HepG2 (cell line): ENCODE measurements at regions not wholly inside any gene's neighbourhood (a gene's known extent, or its start where the extent isn't known, plus 50 kb on each side); places are given as distances from the start of the nearest gene placed in this dataset.

Experiments
- ATAC-seq: fragments of 200-7000 bp; cut with Tn5 transposase; 3 replicates; pipeline ENCODE4 v1.9.1; 2020; ENCODE audit warnings: mild to moderate bottlenecking, moderate library complexity
- BruUV-seq: library from RNA; stranded (reverse); fragments of 400-500 nt; replicated peaks from 2 replicates; lab custom pipeline; 2021; lab: Mats Ljungman, UMichigan
- CTCF ChIA-PET: fragments of 300-600 bp; formaldehyde crosslinking; extraction: SDS; loops from one replicate; lab custom pipeline; 2021; ENCODE audit warnings: low total read pairs, inconsistent platforms, low intra/inter-chr PET ratio; lab: Yijun Ruan, JAX
- POLR2A ChIA-PET: fragments of 350-600 bp; sonication (Branson Sonifier 250); formaldehyde crosslinking; loops from one replicate; lab custom pipeline; 2020; ENCODE audit warnings: antibody characterized with exemption, inconsistent platforms; lab: Yijun Ruan, JAX
- DNase-seq: peaks from one replicate; pipeline ENCODE4 v3.0.0-alpha.2; 2015; ENCODE audit warnings: low spot score
- FAIRE-seq: peaks from 3 replicates; lab custom pipeline; 2011; peaks lifted over from hg19 to GRCh38; lab: Jason Lieb, UNC
- H2AFZ ChIP-seq: one replicate; pipeline ENCODE4 v1.6.1; 2011; ENCODE audit warnings: low read length, inconsistent platforms
- H3K27ac ChIP-seq: fragments of 300-600 bp; 3 replicates; pipeline ENCODE4 v1.8.0; 2011; ENCODE audit warnings: mixed run types, mild to moderate bottlenecking, mixed read lengths, low read length, inconsistent platforms; ENCODE audit not compliant: insufficient read depth; ENCODE audit errors: extremely low read length
- H3K27me3 ChIP-seq, 2 experiments: fragments of 200-600 bp in 1 of 2; 2 replicates in 1 of 2; 3 replicates in 1 of 2; pipeline versions ENCODE4 v1.6.0 to v1.8.0; 2011; ENCODE audit warnings: low read length in 2 of 2, mild to moderate bottlenecking in 2 of 2, moderate library complexity in 2 of 2, inconsistent platforms in 1 of 2; ENCODE audit not compliant: insufficient read depth in 2 of 2, control insufficient read depth in 1 of 2
- H3K36me3 ChIP-seq, 2 experiments: fragments of 200-600 bp in 1 of 2; replicated peaks in 1 of 2; 2 replicates in 1 of 2; 3 replicates in 1 of 2; pipeline versions ENCODE4 v1.5.1 to v1.8.0; 2011; ENCODE audit warnings: low read length in 2 of 2, inconsistent platforms in 1 of 2; ENCODE audit not compliant: insufficient read depth in 2 of 2, control insufficient read depth in 1 of 2
- H3K4me1 ChIP-seq: 2 replicates; pipeline ENCODE4 v1.5.1; 2012; ENCODE audit warnings: low read length, inconsistent platforms; ENCODE audit not compliant: insufficient read depth
- H3K4me2 ChIP-seq: 2 replicates; pipeline ENCODE4 v1.6.0; 2011; ENCODE audit warnings: low read depth, low read length, inconsistent platforms
- H3K4me3 ChIP-seq, 3 experiments: fragments of 200-600 bp in 1 of 3; sonication (generic), shearing (Covaris generic) in 1 of 3; replicated peaks in 1 of 3; 2 replicates each; pipeline ENCODE4 v1.5.1; 2011 to 2016; ENCODE audit warnings: low read length in 3 of 3, inconsistent platforms in 2 of 3, low read depth in 2 of 3, mild to moderate bottlenecking in 2 of 3, control low read depth in 1 of 3, mixed read lengths in 1 of 3; ENCODE audit not compliant: insufficient read depth in 1 of 3
- H3K79me2 ChIP-seq: one replicate; pipeline ENCODE4 v1.6.1; 2011; ENCODE audit warnings: low read length, inconsistent platforms; ENCODE audit not compliant: insufficient read depth
- H3K9ac ChIP-seq: 2 replicates; pipeline ENCODE4 v1.6.0; 2011; ENCODE audit warnings: mild to moderate bottlenecking, low read depth, low read length, inconsistent platforms; ENCODE audit not compliant: insufficient read depth
- H3K9me3 ChIP-seq: 2 replicates; pipeline ENCODE4 v1.5.1; 2012; ENCODE audit warnings: mild to moderate bottlenecking, low read length
- H4K20me1 ChIP-seq: 2 replicates; pipeline ENCODE4 v1.6.0; 2011; ENCODE audit warnings: inconsistent platforms, mild to moderate bottlenecking, low read length, moderate library complexity; ENCODE audit not compliant: insufficient read depth
- ATF7 ChIP-seq, 2 experiments: fragments of 450-650 bp in 1 of 2; sonication (generic) in 1 of 2; formaldehyde crosslinking in 1 of 2; IDR thresholded peaks; 2 replicates each; pipeline versions ENCODE4 v1.4.0 to v1.6.1; 2016 to 2020; ENCODE audit warnings: antibody characterized with exemption in 1 of 2, mild to moderate bottlenecking in 1 of 2, missing genetic modification reagents in 1 of 2
- ESRRA ChIP-seq: sonication (generic); formaldehyde crosslinking; IDR thresholded peaks from 2 replicates; pipeline ENCODE4 v1.5.1; 2020; ENCODE audit warnings: mild to moderate bottlenecking, low read depth, missing genetic modification reagents
- GLMP ChIP-seq: sonication (generic); formaldehyde crosslinking; IDR thresholded peaks from 2 replicates; pipeline ENCODE4 v1.9.0; 2021; ENCODE audit warnings: missing genetic modification reagents, mild to moderate bottlenecking, borderline replicate concordance
- HNRNPL ChIP-seq: fragments of 200-400 bp; formaldehyde crosslinking; IDR thresholded peaks from 2 replicates; pipeline ENCODE4 v1.6.1; 2017; ENCODE audit warnings: mild to moderate bottlenecking, low read depth, low read length
- MYC ChIP-seq: sonication (generic); formaldehyde crosslinking; IDR thresholded peaks from 2 replicates; pipeline ENCODE4 v1.9.0; 2021; ENCODE audit warnings: missing genetic modification reagents, borderline replicate concordance
- NBN ChIP-seq: fragments of 450-650 bp; conservative IDR thresholded peaks from 2 replicates; pipeline ENCODE4 v1.6.1; 2017
- POLR2A ChIP-seq, 2 experiments: IDR thresholded peaks; 2 replicates each; pipeline ENCODE4 v1.6.1; 2011; ENCODE audit warnings: low read depth in 2 of 2, low read length in 2 of 2, mild to moderate bottlenecking in 1 of 2, moderate library complexity in 1 of 2; ENCODE audit not compliant: insufficient read depth in 1 of 2
- ZFP82 ChIP-seq: sonication (generic); formaldehyde crosslinking; IDR thresholded peaks from 2 replicates; pipeline ENCODE4 v1.5.1; 2020; ENCODE audit warnings: mild to moderate bottlenecking, missing genetic modification reagents, borderline replicate concordance
- ZNF280D ChIP-seq: sonication (generic); formaldehyde crosslinking; IDR thresholded peaks from 2 replicates; pipeline ENCODE4 v1.5.1; 2020; ENCODE audit warnings: mild to moderate bottlenecking, missing genetic modification reagents
- ZNF337 ChIP-seq: sonication (generic); formaldehyde crosslinking; IDR thresholded peaks from 2 replicates; pipeline ENCODE4 v1.5.1; 2020; ENCODE audit warnings: missing genetic modification reagents, low read depth, mild to moderate bottlenecking, borderline replicate concordance
- ZNF430 ChIP-seq: sonication (generic); formaldehyde crosslinking; IDR thresholded peaks from 2 replicates; pipeline ENCODE4 v1.9.0; 2021; ENCODE audit warnings: mild to moderate bottlenecking, missing genetic modification reagents
- ZNF460 ChIP-seq: sonication (generic); formaldehyde crosslinking; IDR thresholded peaks from 2 replicates; pipeline ENCODE4 v1.5.1; 2020; ENCODE audit warnings: missing genetic modification reagents, mild to moderate bottlenecking, borderline replicate concordance
- WGBS: methylation state at CpG from one replicate; pipeline ENCODE4 v1.1.6; 2017; ENCODE audit warnings: low lambda C conversion rate; 5-methylcytosine and 5-hydroxymethylcytosine counted together
- in situ Hi-C: cut with HindIII; loops from 2 replicates; pipeline ENCODE4 v1.10.0; 2017; ENCODE audit warnings: low pct_unique_long_range_greater_than_20kb; ENCODE audit not compliant: extremely low pct_ligation_motif_present
- intact Hi-C: fragments of 100-400 bp; cut with micrococcal nuclease; formaldehyde crosslinking; loops from one replicate; pipeline ENCODE4 v1.10.0; 2022; ENCODE audit not compliant: unreplicated experiment

DNA sequence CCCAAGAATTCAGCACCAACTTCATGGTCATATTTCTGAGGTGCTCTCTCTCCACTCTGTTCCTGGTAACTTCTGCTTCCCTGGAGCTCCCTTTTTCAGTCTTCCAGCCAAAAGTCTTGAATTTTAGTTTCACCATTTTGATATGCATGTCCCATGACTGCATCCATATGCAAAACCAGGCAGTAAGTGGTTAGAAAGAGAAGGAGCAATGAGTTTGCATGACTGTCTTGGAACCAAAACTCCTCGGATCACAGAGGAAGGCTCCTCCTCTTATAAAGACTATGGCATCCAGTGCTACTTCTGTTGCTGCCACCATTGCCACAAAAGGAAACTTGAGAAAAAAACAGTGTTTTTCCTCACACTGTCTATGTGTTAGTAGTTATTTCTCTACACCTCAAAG, 269.1 kb upstream of the GLI3 start:
- no peaks in the 10 kb centered on the region for H4K20me1 ChIP-seq
- no peak overlapping the region for H3K4me3 ChIP-seq
- no peaks in the 10 kb centered on the region for H3K36me3 ChIP-seq
- FAIRE-seq: no peak
- POLR2A ChIA-PET: no interaction called here
- in situ Hi-C loops: no loop called here
- 0% methylated on average over 1 of the region's 1 CpG for WGBS
- TF ChIP-seq ZFP82 (CRISPR knock-in tag): no peak
- no peak for TF ChIP-seq ZNF280D
- TF ChIP-seq ATF7 (IDR thresholded peaks at IDR 0.05): no peak
- TF ChIP-seq ATF7 (CRISPR knock-in tag; IDR thresholded peaks at IDR 0.05): no peak
- TF ChIP-seq HNRNPL: no peak
- no peak for TF ChIP-seq MYC
- no peak for TF ChIP-seq ZNF337 (CRISPR knock-in tag)
- TF ChIP-seq ZNF460 (CRISPR knock-in tag): no peak
- no peak for TF ChIP-seq ESRRA (CRISPR knock-in tag)
- TF ChIP-seq GLMP (CRISPR knock-in tag): no peak
- no peak for TF ChIP-seq POLR2A (IDR thresholded peaks at IDR 0.05; ENCODE audit: insufficient read depth in 1 of 2, low read depth in 2 of 2, low read length in 2 of 2)
- no peak for TF ChIP-seq ZNF430 (CRISPR knock-in tag)
- TF ChIP-seq NBN: no peak
- no peaks in the 10 kb centered on the region for H3K27me3 ChIP-seq
- intact Hi-C loops: no loop called here
- no peak for DNase-seq
- no peak overlapping the region for H3K4me2 ChIP-seq
- BruUV-seq: no TSS peak
- H3K9me3 ChIP-seq: peaks cover 23% of the 10 kb centered on the region
- H3K9ac ChIP-seq: no peak overlapping the region
- no peaks in the 10 kb centered on the region for H3K79me2 ChIP-seq
- H3K4me1 ChIP-seq: no peaks in the 10 kb centered on the region
- H3K27ac ChIP-seq: no peak overlapping the region
- CTCF ChIA-PET: no interaction called here
- no peak for ATAC-seq
- no peak overlapping the region for H2AFZ ChIP-seq
